ENCODE measurements at regions not wholly inside any gene's neighbourhood (a gene's known extent, or its start where the extent isn't known, plus 50 kb on each side); places are given as distances from the start of the nearest gene placed in this dataset.

DNA sequence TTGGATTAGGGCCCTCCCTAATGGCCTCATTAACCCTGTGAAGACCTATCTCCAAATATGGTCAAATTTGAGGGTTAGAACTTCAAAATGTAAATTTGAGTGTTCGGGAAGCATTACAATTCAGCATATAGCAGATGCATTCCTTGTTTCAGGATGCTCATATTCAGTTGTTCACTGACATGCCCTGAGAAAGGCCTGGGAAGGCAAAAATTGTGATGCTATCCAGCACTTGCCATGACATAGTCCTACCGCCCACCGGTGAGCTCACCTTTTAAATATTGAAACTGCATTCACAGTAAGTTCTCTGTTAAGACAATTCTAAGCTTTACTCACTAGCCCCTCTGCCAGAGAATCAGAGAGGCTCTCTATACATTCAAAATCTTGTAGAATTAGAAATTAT is 300.3 kb upstream of the CCDC54 start:
- no peak overlapping the region for H3K27ac Mint-ChIP-seq (ENCODE audit: low read depth, unreplicated experiment)
- no peak for DNase-seq (ENCODE audit: unreplicated experiment)
- H3K9me3 Mint-ChIP-seq (ENCODE audit: unreplicated experiment) = no peaks in the 10 kb centered on the region
- H3K36me3 Mint-ChIP-seq (ENCODE audit: insufficient read depth, unreplicated experiment) = no peaks in the 10 kb centered on the region
- CTCF ChIA-PET = interaction anchor here (0.6 to 2.2 kb wide), 4 partner anchors 12 to 1485 kb away, joined by 3 to 8 read pairs (median 4); no protein-coding TSS in a partner anchor
- no peaks in the 10 kb centered on the region for H3K27me3 Mint-ChIP-seq (ENCODE audit: insufficient read depth, unreplicated experiment)
- intact Hi-C loops (cut with micrococcal nuclease) = no loop called here
- POLR2A ChIA-PET = no interaction called here
- BruUV-seq (replicated peaks) = no TSS peak
- H3K4me1 Mint-ChIP-seq (ENCODE audit: insufficient read depth, unreplicated experiment) = no peaks in the 10 kb centered on the region
- TF ChIP-seq, protein P1, sequence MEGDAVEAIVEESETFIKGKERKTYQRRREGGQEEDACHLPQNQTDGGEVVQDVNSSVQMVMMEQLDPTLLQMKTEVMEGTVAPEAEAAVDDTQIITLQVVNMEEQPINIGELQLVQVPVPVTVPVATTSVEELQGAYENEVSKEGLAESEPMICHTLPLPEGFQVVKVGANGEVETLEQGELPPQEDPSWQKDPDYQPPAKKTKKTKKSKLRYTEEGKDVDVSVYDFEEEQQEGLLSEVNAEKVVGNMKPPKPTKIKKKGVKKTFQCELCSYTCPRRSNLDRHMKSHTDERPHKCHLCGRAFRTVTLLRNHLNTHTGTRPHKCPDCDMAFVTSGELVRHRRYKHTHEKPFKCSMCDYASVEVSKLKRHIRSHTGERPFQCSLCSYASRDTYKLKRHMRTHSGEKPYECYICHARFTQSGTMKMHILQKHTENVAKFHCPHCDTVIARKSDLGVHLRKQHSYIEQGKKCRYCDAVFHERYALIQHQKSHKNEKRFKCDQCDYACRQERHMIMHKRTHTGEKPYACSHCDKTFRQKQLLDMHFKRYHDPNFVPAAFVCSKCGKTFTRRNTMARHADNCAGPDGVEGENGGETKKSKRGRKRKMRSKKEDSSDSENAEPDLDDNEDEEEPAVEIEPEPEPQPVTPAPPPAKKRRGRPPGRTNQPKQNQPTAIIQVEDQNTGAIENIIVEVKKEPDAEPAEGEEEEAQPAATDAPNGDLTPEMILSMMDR (IDR thresholded peaks at IDR 0.05; ENCODE audit: unreplicated experiment) = no peak
- H3K4me3 Mint-ChIP-seq (ENCODE audit: unreplicated experiment) = no peak overlapping the region

GRCh38 chr3:107077391-107077790 is 299.8 kb upstream of the CCDC54 start:
- Mint-ChIP-seq H3K4me3 (ENCODE audit: unreplicated experiment) (no peak overlapping the region), H3K27me3 (ENCODE audit: insufficient read depth, unreplicated experiment) (no peaks in the 10 kb centered on the region), H3K4me1 (ENCODE audit: insufficient read depth, unreplicated experiment) (no peaks in the 10 kb centered on the region), H3K9me3 (ENCODE audit: unreplicated experiment) (no peaks in the 10 kb centered on the region), H3K36me3 (ENCODE audit: insufficient read depth, unreplicated experiment) (no peaks in the 10 kb centered on the region), H3K27ac (ENCODE audit: low read depth, unreplicated experiment) (no peak overlapping the region)
- ChIA-PET CTCF (interaction anchor here (0.7 to 2.2 kb wide), 3 partner anchors 11 to 1485 kb away, joined by 3 to 8 read pairs (median 3); no protein-coding TSS in a partner anchor), POLR2A (interaction anchor here (0.5 kb wide), 1 partner anchor 1089 kb away, joined by 3 read pairs; no protein-coding TSS in a partner anchor)
- DNase-seq (ENCODE audit: unreplicated experiment) = no peak
- no TSS peak for BruUV-seq (replicated peaks)
- TF ChIP-seq, protein P1 (IDR thresholded peaks at IDR 0.05; ENCODE audit: unreplicated experiment) = no peak
- intact Hi-C loops (cut with micrococcal nuclease) = no loop called here

DNA sequence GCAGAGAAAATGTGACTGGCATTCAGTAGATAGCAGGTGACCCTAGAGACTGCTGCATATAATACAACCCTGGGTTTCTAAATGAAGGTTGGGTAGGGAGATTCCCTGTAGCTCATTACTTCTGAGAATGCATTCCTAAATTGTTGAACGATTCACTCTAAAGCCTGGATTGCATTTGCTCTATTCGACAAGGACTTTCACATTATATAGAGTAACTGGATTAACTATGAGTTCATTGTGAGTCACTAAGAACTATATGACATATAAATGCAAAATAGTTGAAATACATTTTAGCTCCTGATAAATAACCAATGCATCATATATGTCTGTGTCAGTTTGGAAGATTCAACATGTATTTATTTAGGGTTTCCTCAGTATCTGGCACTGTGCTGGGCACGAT is 294.7 kb upstream of the CCDC54 start:
- no peaks in the 10 kb centered on the region for H3K36me3 Mint-ChIP-seq (ENCODE audit: insufficient read depth, unreplicated experiment)
- TF ChIP-seq, protein P1 (IDR thresholded peaks at IDR 0.05; ENCODE audit: unreplicated experiment) = no peak
- BruUV-seq (replicated peaks) = no TSS peak
- H3K9me3 Mint-ChIP-seq (ENCODE audit: unreplicated experiment) = no peaks in the 10 kb centered on the region
- H3K4me3 Mint-ChIP-seq (ENCODE audit: unreplicated experiment) = no peak overlapping the region
- no peak overlapping the region for H3K27ac Mint-ChIP-seq (ENCODE audit: low read depth, unreplicated experiment)
- DNase-seq (ENCODE audit: unreplicated experiment) = no peak
- H3K27me3 Mint-ChIP-seq (ENCODE audit: insufficient read depth, unreplicated experiment) = no peaks in the 10 kb centered on the region
- H3K4me1 Mint-ChIP-seq (ENCODE audit: insufficient read depth, unreplicated experiment) = no peaks in the 10 kb centered on the region
- POLR2A ChIA-PET = interaction anchor here (1.2 kb wide), 1 partner anchor 12 kb away, joined by 4 read pairs; no protein-coding TSS in a partner anchor
- CTCF ChIA-PET = interaction anchor here (1.2 kb wide), 1 partner anchor 18 kb away, joined by 5 read pairs; no protein-coding TSS in a partner anchor
- intact Hi-C loops (cut with micrococcal nuclease) = no loop called here

DNA sequence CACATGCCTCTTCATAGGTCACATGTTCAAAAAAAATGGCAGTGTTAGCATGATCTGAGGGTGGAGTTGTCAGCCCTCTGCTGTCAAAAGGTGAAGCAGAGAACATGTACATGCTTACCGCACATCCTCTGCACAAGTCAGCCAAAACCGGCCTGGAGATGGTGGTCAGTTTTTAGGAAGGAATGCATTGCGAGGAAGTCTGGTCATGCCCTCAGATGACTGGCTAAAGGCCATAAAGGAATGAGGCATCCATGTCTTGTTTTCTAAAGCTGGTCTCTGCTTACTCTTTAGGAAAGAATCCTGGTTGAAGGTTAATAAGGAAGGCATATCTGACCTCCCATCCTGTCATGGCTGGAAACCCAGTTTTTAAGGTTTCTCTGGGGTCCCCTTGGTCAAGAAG is 292.0 kb upstream of the CCDC54 start:
- DNase-seq (ENCODE audit: unreplicated experiment) = no peak
- no peaks in the 10 kb centered on the region for H3K36me3 Mint-ChIP-seq (ENCODE audit: insufficient read depth, unreplicated experiment)
- no peaks in the 10 kb centered on the region for H3K27me3 Mint-ChIP-seq (ENCODE audit: insufficient read depth, unreplicated experiment)
- H3K4me1 Mint-ChIP-seq (ENCODE audit: insufficient read depth, unreplicated experiment) = no peaks in the 10 kb centered on the region
- no peak overlapping the region for H3K27ac Mint-ChIP-seq (ENCODE audit: low read depth, unreplicated experiment)
- intact Hi-C loops (cut with micrococcal nuclease) = no loop called here
- POLR2A ChIA-PET = no interaction called here
- TF ChIP-seq, protein P1 (IDR thresholded peaks at IDR 0.05; ENCODE audit: unreplicated experiment) = no peak
- BruUV-seq (replicated peaks) = no TSS peak
- no peak overlapping the region for H3K4me3 Mint-ChIP-seq (ENCODE audit: unreplicated experiment)
- H3K9me3 Mint-ChIP-seq (ENCODE audit: unreplicated experiment) = no peaks in the 10 kb centered on the region
- CTCF ChIA-PET = interaction anchor here (0.8 kb wide), 1 partner anchor 437 kb away, joined by 3 read pairs; no protein-coding TSS in a partner anchor
